HG03060 (cell line): ENCODE measurements at regions not wholly inside any gene's neighbourhood (a gene's known extent, or its start where the extent isn't known, plus 50 kb on each side); places are given as distances from the start of the nearest gene placed in this dataset.
"Not testable (repeated sequence)": the region's sequence is repeated elsewhere in the genome, so short reads cannot be mapped to it uniquely, and the experiment has no call there.

Experiments used
- ATAC-seq: cut with Tn5 transposase; IDR thresholded peaks from one replicate; pipeline ENCODE4 v1.9.1; 2021; ENCODE audit warnings: low read depth, moderate number of reproducible peaks; ENCODE audit not compliant: unreplicated experiment

DNA sequence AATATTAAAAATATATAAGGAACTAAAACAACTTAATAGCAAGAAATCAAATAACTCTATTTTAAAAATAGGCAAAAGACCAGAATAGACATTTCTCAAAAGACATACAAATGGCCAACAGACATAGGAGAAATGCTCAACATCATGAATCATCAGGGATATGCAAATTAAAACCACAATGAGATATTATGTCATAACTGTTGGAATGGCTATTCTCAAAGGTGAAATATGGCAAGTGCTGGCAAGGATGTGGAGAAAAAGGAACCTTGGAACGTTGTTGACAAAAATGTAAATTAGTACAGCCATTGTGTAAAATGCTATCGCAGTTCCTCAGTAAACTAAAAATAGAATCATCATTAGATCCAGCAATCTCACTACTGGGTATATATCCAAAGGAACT lies 468.5 kb downstream of the NFIB start:
- ATAC-seq, result no peak

DNA sequence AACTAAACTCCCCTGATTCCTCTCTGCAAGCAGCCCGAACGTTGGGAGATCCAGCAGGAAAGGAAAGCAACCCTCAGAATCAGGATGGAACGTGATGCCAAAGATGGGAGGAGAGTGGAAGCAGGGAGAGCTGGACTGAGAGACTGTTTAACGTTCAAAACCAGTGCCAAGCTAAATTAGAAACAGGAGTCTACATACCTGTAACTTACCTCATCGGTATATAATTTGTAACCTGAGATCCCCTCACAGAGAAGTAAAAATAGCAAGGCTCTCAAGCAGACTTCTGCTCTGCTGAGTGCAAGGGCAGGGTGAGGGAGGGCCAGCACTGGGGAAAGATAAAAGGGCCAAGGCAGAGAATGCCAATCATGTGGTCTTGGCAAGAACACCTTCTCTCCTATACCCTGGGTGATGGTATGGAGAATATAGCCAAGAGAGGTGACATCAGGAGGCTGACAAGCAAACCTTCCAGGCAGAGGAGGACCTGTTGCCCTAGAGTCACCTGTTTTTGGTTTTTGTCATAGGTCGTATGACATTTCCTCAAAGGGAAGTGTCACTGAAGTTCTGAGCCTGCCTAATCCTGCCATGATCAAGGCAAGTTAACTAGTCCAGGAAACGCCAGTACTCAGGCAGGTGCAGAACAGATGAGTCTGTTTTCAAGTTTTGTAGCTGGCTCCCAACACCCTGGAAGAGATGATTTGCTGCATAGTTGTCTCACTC lies 472.0 kb downstream of the NFIB start:
- ATAC-seq, result no peak

- ATAC-seq, result no peak
These were observed 481.5 kb downstream of the NFIB start for GRCh38 chr9:13832446-13832845.

GRCh38 chr9:13823026-13823425 lies 490.9 kb downstream of the NFIB start:
- no peak for ATAC-seq

- ATAC-seq, result no peak
These were observed 496.1 kb downstream of the NFIB start for GRCh38 chr9:13817754-13818278.

GRCh38 chr9:13816837-13817236 lies 497.1 kb downstream of the NFIB start:
- ATAC-seq, result no peak

DNA sequence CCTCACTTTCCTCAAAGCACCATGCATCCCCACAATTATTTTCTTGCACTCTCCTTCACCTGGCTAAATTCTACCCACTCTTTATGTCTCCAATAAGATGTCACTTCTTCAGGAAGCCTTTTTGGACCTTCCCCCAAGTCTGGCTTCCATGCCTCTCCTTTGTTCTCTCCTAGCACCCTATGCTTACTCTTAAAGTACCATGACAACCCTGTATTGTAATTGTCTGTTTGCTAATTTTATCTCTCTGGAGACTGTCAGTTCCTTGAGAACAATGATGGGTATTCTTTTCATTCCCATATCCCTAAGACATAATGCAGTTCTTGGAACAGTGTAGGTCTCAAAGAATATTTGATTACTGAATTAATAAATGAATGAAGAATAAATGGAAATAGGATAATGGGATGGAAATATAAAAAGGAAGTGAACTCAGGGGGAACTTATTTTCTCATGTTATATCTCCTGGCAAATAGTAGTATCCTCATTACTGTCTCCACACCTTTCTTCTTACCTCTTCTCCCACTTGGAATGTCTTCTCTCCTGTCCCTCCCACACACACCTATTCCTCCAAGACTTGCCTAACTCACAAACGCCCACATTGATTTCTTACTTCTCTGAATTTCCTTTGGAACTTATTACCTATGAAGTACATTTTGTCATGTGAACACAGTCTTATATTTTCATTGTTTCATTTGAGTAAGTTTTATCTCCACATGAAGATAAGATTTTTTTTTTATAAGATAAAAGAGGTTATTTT lies 499.1 kb downstream of the NFIB start:
- no peak for ATAC-seq

DNA sequence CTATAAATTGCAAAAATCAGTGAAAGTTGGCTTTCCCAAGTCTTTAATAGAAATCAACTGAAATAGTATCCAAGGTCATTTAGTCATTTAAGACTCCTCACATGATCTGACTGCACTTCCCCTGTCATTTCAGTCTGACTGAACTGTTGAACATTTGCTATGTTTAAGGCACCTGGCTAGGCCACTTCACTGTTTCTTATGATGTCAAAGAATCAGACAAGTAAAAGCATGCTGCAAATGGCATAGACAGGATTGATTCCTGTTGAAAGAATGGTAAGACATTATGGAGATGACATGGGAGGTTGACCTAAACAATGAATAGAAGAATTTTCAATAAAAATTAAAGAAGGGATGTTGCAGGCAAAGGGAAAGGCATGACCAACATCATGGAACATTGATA lies 502.1 kb downstream of the NFIB start:
- no peak for ATAC-seq

DNA sequence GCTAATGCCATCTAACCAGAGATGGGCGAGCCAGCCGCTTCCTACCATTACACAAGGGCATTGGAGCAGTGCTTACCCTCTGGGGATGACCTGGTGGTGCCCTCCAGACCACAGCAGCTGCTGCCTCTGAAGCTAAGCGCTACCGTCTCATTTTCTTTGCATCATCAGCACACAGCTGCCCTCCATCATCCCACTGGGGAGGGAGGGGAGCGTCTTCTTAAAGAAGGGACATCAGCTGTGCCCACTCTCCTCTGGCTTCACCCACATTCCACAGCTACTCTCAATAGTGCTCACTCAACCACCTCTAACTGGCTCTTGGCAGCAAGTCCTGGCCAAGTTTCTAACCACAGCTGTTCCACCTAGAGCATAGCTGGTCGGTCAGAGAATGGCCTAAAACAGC lies 503.4 kb downstream of the NFIB start:
- no peak for ATAC-seq

DNA sequence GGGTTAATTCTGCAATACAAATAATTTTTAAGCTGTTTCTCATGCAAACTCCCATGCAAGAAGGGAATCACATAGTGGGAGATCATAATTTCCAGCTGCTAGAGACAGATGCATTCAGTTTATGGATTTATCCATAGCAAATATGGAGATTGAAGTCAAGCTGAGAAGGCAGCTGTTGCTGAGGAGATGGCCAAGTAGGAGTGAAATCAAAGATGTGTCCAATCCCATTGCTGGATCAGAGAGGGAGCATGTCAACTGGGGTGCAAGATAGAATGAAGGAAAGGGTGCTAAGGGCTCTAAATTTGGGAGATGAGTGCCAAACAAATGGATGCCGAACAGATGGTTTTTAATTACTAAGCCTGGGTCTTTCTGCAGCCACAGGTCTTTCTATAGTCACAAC lies 504.5 kb downstream of the NFIB start:
- ATAC-seq, result no peak

DNA sequence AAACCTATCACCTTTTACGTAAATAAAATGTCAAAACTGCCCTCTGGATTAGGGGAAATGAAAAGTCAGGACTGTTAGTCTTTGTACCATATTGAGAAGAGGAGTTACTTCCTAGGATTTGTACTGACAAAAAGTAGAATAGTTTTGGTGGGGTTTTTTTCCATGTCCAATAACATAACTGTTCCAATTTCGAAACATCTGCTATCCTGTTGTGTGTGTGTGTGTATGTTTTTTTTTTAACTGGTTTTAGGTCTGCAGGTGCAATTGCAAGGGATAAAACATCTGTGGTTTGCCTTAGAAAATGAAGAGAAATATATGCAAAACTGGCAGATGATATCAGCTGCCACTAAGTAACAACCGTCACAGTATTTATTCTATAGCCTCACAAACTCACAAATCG lies 506.8 kb downstream of the NFIB start:
- ATAC-seq, result no peak

DNA sequence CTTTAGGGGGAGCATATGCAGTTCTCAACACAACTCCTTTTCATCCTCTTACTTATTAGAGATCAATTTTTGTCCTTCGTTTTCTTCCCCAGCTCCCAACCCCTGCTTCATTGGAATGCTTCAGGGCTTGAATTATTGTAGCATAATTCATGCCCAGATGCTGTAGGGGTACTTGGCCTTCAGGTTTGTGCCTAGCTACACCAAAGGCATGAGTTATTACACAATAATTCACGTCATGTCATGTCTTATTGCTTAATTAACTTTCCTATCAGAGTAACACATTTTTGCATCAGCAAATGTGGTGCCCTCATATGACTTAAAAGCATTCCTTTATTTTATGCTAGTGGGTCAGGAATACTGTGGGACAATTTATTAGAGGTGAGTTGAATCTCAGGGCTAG lies 507.2 kb downstream of the NFIB start:
- no peak for ATAC-seq

DNA sequence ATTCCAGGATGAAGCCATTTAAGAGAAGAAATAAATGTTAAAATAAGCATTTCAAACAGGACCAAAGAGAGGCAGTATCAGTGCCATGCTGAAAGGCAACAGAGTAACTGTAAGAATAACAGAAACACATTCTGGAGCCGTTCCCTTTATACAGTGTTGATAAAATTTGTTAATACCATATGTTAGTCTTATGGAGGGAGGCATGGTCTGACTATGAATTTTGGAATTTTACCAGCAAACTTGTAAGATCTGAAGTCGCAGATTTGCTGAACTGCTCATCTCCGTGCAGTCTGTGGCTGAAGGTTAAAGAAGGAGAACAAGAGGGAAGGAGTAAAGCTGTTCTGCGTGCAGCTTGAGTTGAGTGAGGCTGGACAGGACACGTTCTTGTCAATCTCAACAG lies 508.4 kb downstream of the NFIB start:
- no peak for ATAC-seq

GRCh38 chr9:13804532-13804931 lies 509.4 kb downstream of the NFIB start:
- ATAC-seq, result no peak

- no peak for ATAC-seq
These were observed 513.2 kb downstream of the NFIB start for GRCh38 chr9:13800776-13801175.

DNA sequence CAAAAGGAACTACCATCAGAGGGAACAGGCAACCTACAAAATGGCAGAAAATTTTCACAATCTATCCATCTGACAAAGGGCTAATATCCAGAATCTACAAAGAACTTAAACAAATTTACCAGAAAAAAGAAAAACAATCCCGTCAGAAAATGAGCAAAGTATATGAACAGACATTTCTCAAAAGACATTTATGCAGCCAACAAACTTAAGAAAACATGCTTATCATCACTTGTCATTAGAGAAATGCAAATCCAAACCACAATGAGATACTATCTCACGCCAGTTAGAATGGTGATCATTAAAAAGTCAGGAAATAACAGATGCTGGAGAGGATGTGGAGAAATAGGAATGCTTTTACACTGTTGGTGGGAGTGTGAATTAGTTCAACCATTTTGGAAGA lies 516.2 kb downstream of the NFIB start:
- not testable (repeated sequence) for ATAC-seq

- no peak for ATAC-seq
These were observed 512.3 kb upstream of the MPDZ start for GRCh38 chr9:13791816-13792215.

- no peak for ATAC-seq
These were observed 510.6 kb upstream of the MPDZ start for GRCh38 chr9:13790055-13790454.

GRCh38 chr9:13787234-13787833 lies 507.8 kb upstream of the MPDZ start:
- no peak for ATAC-seq

DNA sequence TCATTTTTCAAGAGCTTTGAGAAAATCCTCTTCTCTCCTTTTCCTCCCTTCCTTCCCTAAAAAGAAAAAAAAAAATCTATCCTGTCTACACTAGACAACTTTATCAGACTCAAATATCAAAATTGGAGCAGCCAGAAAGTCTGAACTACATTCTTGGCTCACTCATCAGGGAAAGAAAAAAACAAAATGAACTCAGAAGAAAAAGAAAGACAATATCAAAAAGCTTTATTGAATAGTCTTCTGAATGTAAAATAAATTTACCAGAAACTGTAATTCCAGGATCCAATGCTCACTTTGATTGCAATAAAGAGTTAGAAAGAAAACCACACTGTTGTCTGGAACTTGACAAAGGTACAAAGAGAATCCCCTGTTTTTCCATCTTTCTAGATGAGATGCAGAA lies 507.2 kb upstream of the MPDZ start:
- ATAC-seq, result no peak

- no peak for ATAC-seq
These were observed 506.6 kb upstream of the MPDZ start for GRCh38 chr9:13786131-13786530.

DNA sequence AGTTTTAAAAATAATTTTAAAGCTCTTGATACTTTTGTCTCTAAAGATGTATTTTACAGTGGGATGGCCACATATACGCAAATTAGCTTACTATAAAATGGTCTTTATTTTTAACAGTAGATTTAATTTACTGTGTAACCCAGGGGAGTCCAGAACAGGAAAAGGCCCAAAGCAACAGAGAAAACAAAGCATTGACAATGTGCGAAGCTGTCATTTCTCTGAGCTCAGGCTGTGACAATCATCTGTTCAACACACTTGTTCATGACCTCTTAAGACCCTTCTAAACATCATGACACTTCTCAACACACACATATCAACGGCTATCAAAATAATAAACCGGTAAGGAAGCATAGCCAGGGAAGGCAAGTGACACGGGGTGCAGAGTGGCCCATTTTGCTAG lies 499.6 kb upstream of the MPDZ start:
- ATAC-seq, result no peak
